ENCODE measurements at regions not wholly inside any gene's neighbourhood (a gene's known extent, or its start where the extent isn't known, plus 50 kb on each side); places are given as distances from the start of the nearest gene placed in this dataset.

DNA sequence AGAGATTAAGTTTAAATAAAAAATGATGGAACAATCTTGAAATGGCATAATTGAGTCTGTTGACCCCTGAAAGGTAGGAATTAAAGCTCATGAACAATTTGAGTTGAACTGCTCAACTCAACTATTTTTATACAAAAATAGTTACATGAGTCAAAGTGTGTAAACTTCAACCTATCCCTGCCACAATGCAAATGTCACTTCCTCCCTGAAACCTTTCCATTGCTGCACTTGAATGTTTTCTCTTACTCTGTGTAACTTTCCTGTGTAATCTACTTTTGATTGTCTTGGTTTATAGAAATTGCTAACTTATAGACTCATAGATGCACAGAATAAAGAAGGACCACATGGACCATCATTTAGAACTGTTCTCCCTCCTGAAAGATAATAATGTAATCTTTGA lies 218.5 kb downstream of the GBA3 start:
- no peak for DNase-seq

GRCh38 chr4:22910200-22910599 lies 217.5 kb downstream of the GBA3 start:
- DNase-seq, result no peak

DNA sequence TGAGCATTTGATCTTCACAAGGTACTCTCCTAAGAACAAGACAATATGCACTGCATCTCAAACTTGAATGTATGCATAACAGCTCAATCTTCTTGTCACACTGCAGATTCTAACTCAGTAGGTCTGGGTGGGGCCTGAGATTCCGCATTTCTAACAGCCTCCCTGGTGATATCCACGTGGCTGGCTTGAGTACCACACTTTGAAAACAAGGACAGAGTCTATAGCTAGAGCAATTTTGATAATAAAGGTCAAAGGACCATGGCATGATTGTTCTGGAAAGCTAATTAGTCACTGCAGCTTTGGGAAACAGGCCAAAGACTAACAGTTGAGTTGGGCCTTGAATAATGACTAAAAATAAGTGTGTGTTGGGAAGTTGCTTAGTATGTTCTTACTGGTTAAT lies 213.3 kb downstream of the GBA3 start:
- DNase-seq, result no peak

- no peak for DNase-seq
Observed at GRCh38 chr4:22903913-22904312, 211.2 kb downstream of the GBA3 start.

- no peak for DNase-seq
Observed at GRCh38 chr4:22901631-22902030, 208.9 kb downstream of the GBA3 start.

DNA sequence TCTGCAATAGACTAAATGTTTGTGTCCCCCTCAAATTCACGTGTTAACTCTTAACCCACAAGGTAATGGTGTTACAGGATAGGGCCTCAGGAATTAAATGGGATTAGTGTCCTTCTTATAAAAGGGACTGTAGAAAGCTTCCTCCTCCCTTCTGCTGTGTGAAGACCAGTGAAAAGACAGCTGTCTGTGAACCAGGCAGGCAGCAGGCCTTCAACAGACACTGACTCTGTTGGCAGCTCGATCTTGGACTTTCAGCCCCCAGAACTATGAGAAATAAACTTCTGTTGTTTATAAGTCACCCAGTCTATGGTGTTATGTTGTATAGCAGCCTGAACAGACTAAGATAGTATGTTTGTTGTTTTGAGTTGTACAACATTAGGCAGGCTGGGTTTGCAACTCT lies 208.1 kb downstream of the GBA3 start:
- DNase-seq, result no peak

GRCh38 chr4:22897520-22898108 lies 204.9 kb downstream of the GBA3 start:
- DNase-seq, result no peak

GRCh38 chr4:22895482-22895881 lies 202.7 kb downstream of the GBA3 start:
- no peak for DNase-seq

DNA sequence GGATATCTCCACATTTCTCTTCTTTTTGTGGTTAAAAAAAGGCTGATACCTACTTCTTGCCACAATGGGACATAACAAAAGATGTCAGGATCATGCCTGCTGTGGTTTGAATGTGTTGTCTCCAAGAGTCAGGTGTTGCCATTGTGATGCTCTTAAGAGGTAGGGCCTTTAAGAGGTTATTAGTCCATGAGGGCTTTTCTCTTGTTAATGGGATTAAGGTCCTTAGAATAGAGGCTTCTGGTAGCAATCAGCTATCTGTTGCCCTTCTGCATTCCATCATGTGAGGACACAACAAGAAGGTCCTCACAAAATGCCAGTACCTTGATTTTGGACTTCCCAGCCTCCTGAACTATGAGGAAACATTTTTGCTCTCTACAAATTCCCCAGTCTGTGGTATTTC lies 191.4 kb downstream of the GBA3 start:
- DNase-seq, result no peak

DNA sequence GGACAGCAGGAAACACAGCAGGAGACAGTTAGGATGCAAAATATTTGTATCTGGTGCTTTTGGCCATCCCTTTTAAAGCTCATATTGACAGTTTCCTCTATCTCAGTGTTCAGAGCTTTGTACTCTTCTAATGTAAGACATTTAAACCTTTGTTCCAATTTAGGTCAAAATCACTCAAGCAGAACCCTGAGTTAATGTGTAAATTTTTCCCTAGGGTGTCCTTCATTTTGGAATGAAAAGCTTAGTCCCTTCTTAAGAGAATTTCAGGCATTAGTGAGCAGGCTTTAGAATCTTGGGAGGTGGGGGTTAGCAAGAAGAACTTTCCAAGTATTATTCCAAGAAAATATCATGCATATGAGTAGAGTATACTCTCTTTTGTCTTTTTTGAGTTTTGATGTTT lies 188.7 kb downstream of the GBA3 start:
- DNase-seq, result no peak

DNA sequence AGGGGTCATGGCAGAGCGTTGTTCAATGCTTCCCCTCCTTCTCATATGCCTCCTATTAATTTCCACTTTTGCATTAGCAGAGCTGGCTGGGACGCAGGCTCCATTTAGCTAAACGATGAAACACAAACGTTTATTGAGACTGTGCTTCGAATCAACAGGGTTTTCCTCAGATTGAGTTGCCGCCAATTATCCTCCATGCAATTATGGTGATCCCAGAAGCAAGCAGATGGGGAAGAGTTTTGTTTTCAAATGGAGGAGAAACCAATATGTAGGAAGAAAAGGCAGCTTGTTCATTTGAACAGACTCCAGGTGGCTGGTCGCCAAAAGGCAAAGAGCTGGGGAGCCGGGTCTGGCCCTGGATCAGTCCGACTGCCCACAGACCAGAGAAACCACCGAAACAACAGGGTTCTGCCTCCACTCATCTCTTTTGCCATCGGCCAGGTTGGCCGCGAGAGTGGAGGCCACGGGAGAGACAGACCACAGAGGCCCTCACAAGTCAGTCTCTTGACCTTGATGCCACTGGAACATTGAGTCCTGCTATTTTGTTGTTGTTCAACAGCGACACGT lies 184.8 kb downstream of the GBA3 start:
- no peak for DNase-seq

DNA sequence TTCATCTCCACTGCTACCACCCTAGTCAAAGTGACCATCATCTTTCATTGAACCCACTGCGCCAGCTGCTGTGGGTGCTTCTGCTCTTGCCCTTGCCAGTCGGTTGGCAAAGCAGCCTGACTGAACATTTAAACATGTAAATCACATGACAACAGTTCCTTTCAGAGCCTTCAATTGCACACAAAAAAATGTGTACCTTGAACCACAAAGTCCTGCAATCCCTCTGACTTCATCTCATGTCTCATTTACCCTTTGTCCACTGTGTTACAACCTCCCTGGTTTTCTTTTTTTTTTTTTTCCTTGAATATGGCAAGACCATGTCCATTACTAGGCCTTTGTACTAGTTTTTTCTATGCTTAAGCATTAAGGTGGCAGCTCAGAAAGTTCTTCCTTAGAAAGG lies 183.5 kb downstream of the GBA3 start:
- DNase-seq, result no peak

GRCh38 chr4:22875587-22876257 lies 183.0 kb downstream of the GBA3 start:
- DNase-seq, result no peak

GRCh38 chr4:22874334-22874912 lies 181.7 kb downstream of the GBA3 start:
- no peak for DNase-seq

GRCh38 chr4:22873899-22874298 lies 181.2 kb downstream of the GBA3 start:
- DNase-seq, result no peak

GRCh38 chr4:22870847-22871449 lies 178.2 kb downstream of the GBA3 start:
- no peak for DNase-seq

- DNase-seq, result no peak
Observed at GRCh38 chr4:22869235-22869634, 176.5 kb downstream of the GBA3 start.

Measured in NCI-H2107 (cell line).